Small intestine (tissue), 7 donors: ENCODE measurements at regions not wholly inside any gene's neighbourhood (a gene's known extent, or its start where the extent isn't known, plus 50 kb on each side); places are given as distances from the start of the nearest gene placed in this dataset.

Experiments used
- DNase-seq, 2 donors: peaks; one replicate each; pipeline versions ENCODE4 v3.0.0 to v3.0.0-alpha.2; 2013
- FAIRE-seq: peaks from 2 replicates; lab custom pipeline; 2012; peaks lifted over from hg19 to GRCh38; lab: Jason Lieb, UNC
- H3K27ac ChIP-seq, 3 donors: one replicate each; pipeline ENCODE4 v1.5.1; 2013; ENCODE audit warnings: low read length in 2 of 3, mild to moderate bottlenecking in 2 of 3, control low read depth in 1 of 3, inconsistent platforms in 1 of 3, low read depth in 1 of 3, moderate library complexity in 1 of 3
- H3K27me3 ChIP-seq, 3 donors: one replicate each; pipeline ENCODE4 v1.6.1; 2013; ENCODE audit warnings: low read length in 3 of 3, inconsistent platforms in 1 of 3; ENCODE audit not compliant: control insufficient read depth in 3 of 3, insufficient read depth in 3 of 3
- H3K36me3 ChIP-seq, 3 donors: one replicate each; pipeline ENCODE4 v1.6.1; 2013; ENCODE audit warnings: low read length in 3 of 3, inconsistent platforms in 1 of 3, low read depth in 1 of 3, mild to moderate bottlenecking in 1 of 3, moderate library complexity in 1 of 3; ENCODE audit not compliant: control insufficient read depth in 3 of 3, insufficient read depth in 2 of 3
- H3K4me1 ChIP-seq, 3 donors: one replicate each; pipeline ENCODE4 v1.6.1; 2013; ENCODE audit warnings: low read length in 2 of 3, inconsistent platforms in 1 of 3, low read depth in 1 of 3, mild to moderate bottlenecking in 1 of 3, moderate library complexity in 1 of 3; ENCODE audit not compliant: control insufficient read depth in 3 of 3, insufficient read depth in 2 of 3
- H3K4me3 ChIP-seq, 3 donors: one replicate each; pipeline ENCODE4 v1.5.1; 2013; ENCODE audit warnings: low read length in 3 of 3, control low read depth in 1 of 3, inconsistent platforms in 1 of 3, low read depth in 1 of 3, mild to moderate bottlenecking in 1 of 3, moderate library complexity in 1 of 3
- H3K9me3 ChIP-seq, 2 donors: one replicate each; pipeline ENCODE4 v1.6.1; 2013; ENCODE audit warnings: low read depth in 1 of 2, low read length in 1 of 2; ENCODE audit not compliant: control insufficient read depth in 2 of 2, insufficient read depth in 1 of 2
- WGBS, 3 donors: extraction: QIAGEN DNeasy Blood & Tissue Kit; methylation state at CpG; one replicate each; pipeline ENCODE4 v1.1.7; 2013; 5-methylcytosine and 5-hydroxymethylcytosine counted together
- donor health status: healthy with polysubstance abuse.
- donor health status: control.
- donor health status: control.
- donor health status: Bipolar disorder and iron deficiency.
- donor health status: healthy.

GRCh38 chr15:93968773-93969172 lies 262.6 kb upstream of the MCTP2 start:
- no peak overlapping the region for H3K27ac ChIP-seq
- FAIRE-seq: no peak
- H3K4me3 ChIP-seq: no peak overlapping the region
- 71 to 76% (median 73%) methylated on average over 6 of the region's 6 CpGs for WGBS, 3 donors
- no peaks in the 10 kb centered on the region for H3K36me3 ChIP-seq
- H3K9me3 ChIP-seq: no peaks in the 10 kb centered on the region
- no peak for DNase-seq
- no peaks in the 10 kb centered on the region for H3K4me1 ChIP-seq
- H3K27me3 ChIP-seq: no peaks in the 10 kb centered on the region

- Histone ChIP-seq H3K27me3 (no peaks in the 10 kb centered on the region), H3K4me3 (no peak overlapping the region), H3K9me3 (no peaks in the 10 kb centered on the region), H3K27ac (no peak overlapping the region), H3K36me3 (no peaks in the 10 kb centered on the region), H3K4me1 (no peaks in the 10 kb centered on the region)
- no peak for FAIRE-seq
- WGBS, 3 donors: 74 to 86% (median 79%) methylated on average over 6 of the region's 6 CpGs
- DNase-seq: no peak
These were observed 266.0 kb upstream of the MCTP2 start for GRCh38 chr15:93965304-93965908.

DNA sequence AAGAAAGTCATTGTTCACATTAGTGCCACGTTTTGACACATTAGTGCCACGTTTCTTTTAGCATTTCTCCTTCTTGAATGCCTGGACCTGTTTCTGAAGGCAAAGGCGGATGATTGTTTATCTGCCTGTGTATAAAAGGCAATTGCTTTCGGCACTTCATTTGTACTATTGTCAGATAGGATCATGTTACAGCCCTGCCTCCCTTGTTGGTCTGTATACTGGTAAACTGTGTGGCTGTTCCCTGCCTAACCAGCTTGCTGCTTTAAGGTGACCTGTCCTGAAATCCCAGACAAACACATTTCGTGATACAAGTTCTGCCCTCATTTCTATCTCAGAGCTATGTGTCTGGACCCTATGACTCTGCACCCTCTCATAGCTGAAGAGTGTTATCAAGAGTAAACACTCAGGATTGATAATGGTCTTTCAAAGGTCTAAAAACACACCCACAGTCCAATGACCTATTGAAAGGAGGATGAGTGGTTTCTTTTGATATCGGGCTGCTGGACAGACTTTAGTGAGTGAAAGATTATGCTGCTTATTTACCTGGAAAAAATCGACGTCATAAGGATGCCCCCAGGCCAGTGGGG lies 276.3 kb upstream of the MCTP2 start:
- Histone ChIP-seq H3K27me3 (no peaks in the 10 kb centered on the region), H3K36me3 (no peaks in the 10 kb centered on the region), H3K4me3 (no peak overlapping the region), H3K27ac (no peak overlapping the region), H3K4me1 (peaks cover 0 to 2% (median 2%) of the 10 kb centered on the region in 3 donors), H3K9me3 (no peaks in the 10 kb centered on the region)
- 12 to 40% (median 24%) methylated on average over 8 of the region's 8 CpGs for WGBS, 3 donors
- DNase-seq (peak; percentile 27 to 55), FAIRE-seq (no peak)

DNA sequence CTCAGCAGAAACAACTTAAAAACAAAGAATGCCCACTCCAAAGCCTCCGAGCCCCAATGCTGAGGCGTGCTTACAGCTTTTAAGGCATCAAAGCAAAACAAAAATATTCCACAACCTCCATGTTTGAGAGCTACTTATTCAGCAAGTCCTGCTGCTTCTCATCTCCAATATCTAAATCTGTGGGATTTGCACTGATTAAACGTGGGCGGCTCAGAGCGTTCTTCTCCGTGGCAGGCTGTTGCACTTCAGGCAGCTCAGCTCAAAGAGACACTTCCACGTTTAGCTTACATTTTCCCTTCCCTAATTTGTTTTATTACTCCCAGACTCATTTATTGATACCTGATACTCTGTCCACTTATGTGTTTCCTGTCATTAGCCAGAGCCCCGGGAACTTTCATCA lies 282.6 kb upstream of the MCTP2 start:
- no peaks in the 10 kb centered on the region for H3K27me3 ChIP-seq
- H3K4me1 ChIP-seq: peaks cover 0 to 1% (median 0%) of the 10 kb centered on the region in 3 donors
- H3K4me3 ChIP-seq: no peak overlapping the region
- H3K36me3 ChIP-seq: no peaks in the 10 kb centered on the region
- WGBS, 3 donors: 46 to 59% (median 47%) methylated on average over 8 of the region's 8 CpGs
- FAIRE-seq (no peak), DNase-seq (no peak)
- no peak overlapping the region for H3K27ac ChIP-seq
- H3K9me3 ChIP-seq: no peaks in the 10 kb centered on the region

- Histone ChIP-seq H3K36me3 (no peaks in the 10 kb centered on the region), H3K9me3 (no peaks in the 10 kb centered on the region), H3K4me3 (no peak overlapping the region), H3K4me1 (peaks cover 0 to 7% (median 0%) of the 10 kb centered on the region in 3 donors), H3K27me3 (no peaks in the 10 kb centered on the region), H3K27ac (peak overlapping the region in 1 of 3 donors; percentile 36)
- WGBS, 3 donors: 14 to 35% (median 23%) methylated on average over 4 of the region's 4 CpGs
- no peak for FAIRE-seq
- DNase-seq: peak in 1 of 2 donors; percentile 34
These were observed 287.8 kb upstream of the MCTP2 start for GRCh38 chr15:93943586-93943985.

DNA sequence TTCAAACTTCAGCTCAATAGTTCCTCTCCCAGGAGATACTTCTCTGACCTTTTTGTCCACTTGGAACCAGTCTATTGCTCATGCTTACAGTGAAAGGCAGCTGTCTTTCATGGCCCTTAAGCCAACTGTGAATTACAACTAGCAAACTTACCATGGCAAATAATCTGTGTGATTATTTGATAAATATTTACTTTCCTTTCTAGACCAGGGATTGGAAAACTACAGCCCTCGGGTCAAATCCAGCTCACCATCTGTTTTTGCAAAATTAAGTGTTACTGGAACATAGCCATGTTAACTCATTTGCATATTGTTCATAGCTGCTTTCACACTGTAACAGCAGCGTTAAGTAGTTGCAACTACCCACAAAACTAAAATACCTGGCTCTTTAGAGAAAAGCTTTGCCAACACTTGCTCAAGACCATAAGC lies 289.1 kb upstream of the MCTP2 start:
- Histone ChIP-seq H3K27ac (no peak overlapping the region), H3K4me1 (peaks cover 0 to 7% (median 0%) of the 10 kb centered on the region in 3 donors), H3K4me3 (no peak overlapping the region), H3K27me3 (peaks cover 0 to 3% (median 0%) of the 10 kb centered on the region in 3 donors), H3K36me3 (no peaks in the 10 kb centered on the region), H3K9me3 (no peaks in the 10 kb centered on the region)
- DNase-seq (peak in 1 of 2 donors; percentile 14), FAIRE-seq (no peak)
- 42 to 47% (median 43%) methylated on average over 2 of the region's 2 CpGs for whole genome bisulfite sequencing, 3 donors

DNA sequence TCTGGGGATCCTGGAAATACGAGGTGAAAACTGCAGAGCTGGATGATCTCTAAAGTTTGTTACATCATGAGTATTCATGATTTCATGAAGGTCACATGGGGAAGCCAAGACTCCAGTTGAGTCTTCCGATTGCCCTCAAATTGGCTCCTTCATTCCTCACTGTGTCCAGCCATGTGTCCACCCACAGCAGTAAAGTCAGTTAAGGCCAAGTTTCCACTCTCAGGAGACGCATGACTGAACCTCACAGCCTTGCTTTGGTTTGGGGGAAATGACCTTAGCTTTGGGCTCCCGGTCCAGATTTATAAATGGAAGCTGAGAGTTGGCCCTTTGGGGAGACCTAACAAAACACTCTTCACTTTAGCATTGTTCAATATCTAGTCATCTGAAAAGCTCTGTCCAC lies 289.7 kb upstream of the MCTP2 start:
- no peak for DNase-seq
- 70 to 85% (median 83%) methylated on average over 4 of the region's 4 CpGs for WGBS, 3 donors
- Histone ChIP-seq H3K36me3 (no peaks in the 10 kb centered on the region), H3K27ac (no peak overlapping the region), H3K9me3 (no peaks in the 10 kb centered on the region), H3K4me3 (no peak overlapping the region), H3K4me1 (peaks cover 0 to 7% (median 0%) of the 10 kb centered on the region in 3 donors), H3K27me3 (peaks cover 0 to 3% (median 0%) of the 10 kb centered on the region in 3 donors)
- FAIRE-seq: no peak

DNA sequence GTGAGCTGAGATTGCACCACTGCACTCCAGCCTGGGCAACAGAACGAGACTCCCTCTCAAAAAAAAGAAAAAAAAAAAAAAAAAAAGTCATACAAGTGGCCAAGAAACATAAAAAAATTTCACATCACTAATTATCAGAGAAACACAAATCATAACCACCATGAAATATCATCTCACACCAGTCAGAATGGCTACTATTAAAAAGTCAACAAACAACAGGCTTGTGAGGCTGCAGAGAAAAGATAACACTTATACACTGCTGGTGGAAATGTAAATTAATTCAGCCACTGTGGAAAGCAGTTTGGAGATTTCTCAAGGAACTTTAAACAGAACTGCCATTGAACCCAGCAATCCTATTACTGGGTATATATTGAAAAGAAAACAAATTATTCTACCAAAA lies 291.1 kb upstream of the MCTP2 start:
- H3K4me3 ChIP-seq: no peak overlapping the region
- H3K4me1 ChIP-seq: peaks cover 0 to 7% (median 0%) of the 10 kb centered on the region in 3 donors
- 22 to 83% (median 67%) methylated on average over 1 of the region's 1 CpG for WGBS, 3 donors
- no peak overlapping the region for H3K27ac ChIP-seq
- no peak for DNase-seq
- H3K36me3 ChIP-seq: no peaks in the 10 kb centered on the region
- peaks cover 0 to 3% (median 0%) of the 10 kb centered on the region in 3 donors for H3K27me3 ChIP-seq
- no peaks in the 10 kb centered on the region for H3K9me3 ChIP-seq
- no peak for FAIRE-seq
